B cell (primary cell): ENCODE measurements at regions not wholly inside any gene's neighbourhood (a gene's known extent, or its start where the extent isn't known, plus 50 kb on each side); places are given as distances from the start of the nearest gene placed in this dataset.

Experiments
- ATAC-seq: fragments of 200-7000 bp; cut with Tn5 transposase; one replicate; pipeline ENCODE4 v1.10.0; 2021; ENCODE audit warnings: low read depth, mild to moderate bottlenecking, moderate number of reproducible peaks, moderate library complexity
- CTCF ChIA-PET: fragments of 350-600 bp; sonication (Branson Sonifier 250); formaldehyde crosslinking; loops from one replicate; lab custom pipeline; 2021; ENCODE audit warnings: antibody characterized with exemption, inconsistent platforms; lab: Charles Lee
- POLR2A ChIA-PET: fragments of 350-600 bp; sonication (Branson Sonifier 250); formaldehyde crosslinking; loops from one replicate; lab custom pipeline; 2021; ENCODE audit warnings: antibody characterized with exemption; lab: Charles Lee
- DNase-seq: peaks from one replicate; pipeline ENCODE4 v3.0.0; 2013
- H2AFZ ChIP-seq: 2 replicates; pipeline ENCODE4 v1.6.1; 2012; ENCODE audit warnings: mild to moderate bottlenecking, low read depth, low read length; ENCODE audit not compliant: insufficient read depth, poor library complexity, severe bottlenecking
- H3K27ac ChIP-seq, 2 donors: 1 replicate in 1 of 2; 2 replicates in 1 of 2; pipeline ENCODE4 v1.5.1; 2012 to 2013; ENCODE audit warnings: low read length in 2 of 2, mild to moderate bottlenecking in 2 of 2, moderate library complexity in 1 of 2
- H3K27me3 ChIP-seq, 4 experiments: fragments of 200-600 bp in 1 of 4; sonication (generic) in 1 of 4; replicated peaks in 1 of 4; 1 replicate in 2 of 4; 2 replicates in 2 of 4; pipeline versions ENCODE4 v1.6.1 to v1.7.0; 2013 to 2016; ENCODE audit warnings: low read length in 3 of 4, mild to moderate bottlenecking in 2 of 4, mixed read lengths in 1 of 4, moderate library complexity in 1 of 4; ENCODE audit not compliant: insufficient read depth in 4 of 4, control insufficient read depth in 3 of 4; ENCODE audit errors: control extremely low read depth in 1 of 4
- H3K36me3 ChIP-seq, 2 experiments: replicated peaks in 1 of 2; 1 replicate in 1 of 2; 2 replicates in 1 of 2; pipeline versions ENCODE4 v1.6.1 to v1.7.1; 2013; ENCODE audit warnings: low read length in 1 of 2; ENCODE audit not compliant: insufficient read depth in 2 of 2, control insufficient read depth in 1 of 2; ENCODE audit errors: control extremely low read depth in 1 of 2, extremely low read depth in 1 of 2
- H3K4me1 ChIP-seq, 2 donors: fragments of 200-600 bp in 1 of 2; sonication (generic) in 1 of 2; 1 replicate in 1 of 2; 2 replicates in 1 of 2; pipeline versions ENCODE4 v1.5.1 to v1.6.1; 2013 to 2017; ENCODE audit warnings: low read length in 2 of 2; ENCODE audit not compliant: control insufficient read depth in 2 of 2, insufficient read depth in 2 of 2
- H3K4me2 ChIP-seq: replicated peaks from 2 replicates; pipeline ENCODE3; 2012; ENCODE audit warnings: mild to moderate bottlenecking, low read depth, low read length; ENCODE audit not compliant: poor library complexity, severe bottlenecking
- H3K4me3 ChIP-seq, 5 experiments: fragments of 200-600 bp in 1 of 5; sonication (generic) in 1 of 5; 1 replicate in 3 of 5; 2 replicates in 2 of 5; pipeline versions ENCODE4 v1.5.1 to v1.7.0; 2011 to 2016; ENCODE audit warnings: low read length in 4 of 5, mild to moderate bottlenecking in 4 of 5, low read depth in 2 of 5, control low read depth in 1 of 5, moderate library complexity in 1 of 5; ENCODE audit not compliant: insufficient read depth in 1 of 5; ENCODE audit errors: control extremely low read depth in 1 of 5, extremely low read depth in 1 of 5
- H3K79me2 ChIP-seq: fragments of 200-600 bp; sonication (generic); one replicate; pipeline ENCODE4 v1.6.0; 2016; ENCODE audit warnings: low read length; ENCODE audit not compliant: control insufficient read depth, insufficient read depth
- H3K9ac ChIP-seq: fragments of 200-600 bp; sonication (generic); 2 replicates; pipeline ENCODE4 v1.6.1; 2017; ENCODE audit warnings: mild to moderate bottlenecking, low read length, moderate library complexity
- H3K9me3 ChIP-seq, 3 donors: one replicate each; pipeline versions ENCODE4 v1.6.1 to v1.7.1; 2013; ENCODE audit warnings: low read length in 2 of 3; ENCODE audit not compliant: control insufficient read depth in 2 of 3, insufficient read depth in 1 of 3; ENCODE audit errors: control extremely low read depth in 1 of 3
- H4K20me1 ChIP-seq: 2 replicates; pipeline ENCODE4 v1.6.0; 2012; ENCODE audit warnings: mild to moderate bottlenecking, low read length; ENCODE audit not compliant: insufficient read depth, control insufficient read depth, poor library complexity, severe bottlenecking
- H3K27ac Mint-ChIP-seq: one replicate; pipeline ENCODE4 v1.8.0; 2021; ENCODE audit warnings: mixed read lengths
- H3K27me3 Mint-ChIP-seq: one replicate; pipeline ENCODE4 v1.8.0; 2021; ENCODE audit warnings: mixed read lengths
- H3K4me1 Mint-ChIP-seq: one replicate; pipeline ENCODE4 v1.8.0; 2021; ENCODE audit warnings: mixed read lengths
- H3K4me3 Mint-ChIP-seq: one replicate; pipeline ENCODE4 v1.8.0; 2021; ENCODE audit warnings: mixed read lengths
- H3K9me3 Mint-ChIP-seq: one replicate; pipeline ENCODE4 v1.8.0; 2022; ENCODE audit warnings: mixed read lengths; ENCODE audit not compliant: insufficient read depth
- CTCF ChIP-seq: fragments of 200-600 bp; IDR thresholded peaks from one replicate; pipeline ENCODE4 v1.8.0; 2022; ENCODE audit warnings: antibody characterized with exemption, mild to moderate bottlenecking
- EZH2 ChIP-seq: IDR thresholded peaks from 2 replicates; pipeline ENCODE4 v1.6.1; 2012; ENCODE audit warnings: borderline replicate concordance, low read depth, mild to moderate bottlenecking, moderate library complexity, low read length; ENCODE audit not compliant: insufficient read depth, poor library complexity, severe bottlenecking
- WGBS: methylation state at CpG from one replicate; pipeline ENCODE4 v1.1.5; 2013; ENCODE audit warnings: missing lambda C conversion rate; ENCODE audit not compliant: insufficient coverage; 5-methylcytosine and 5-hydroxymethylcytosine counted together
- intact Hi-C: fragments of 100-400 bp; cut with micrococcal nuclease; formaldehyde crosslinking; loops from one replicate; pipeline ENCODE4 v1.10.0; 2022

- ChIA-PET POLR2A (no interaction called here), CTCF (no interaction called here)
- H3K9me3 Mint-ChIP-seq = no peaks in the 10 kb centered on the region
- H3K4me1 Mint-ChIP-seq = no peaks in the 10 kb centered on the region
- no peak for DNase-seq
- Histone ChIP-seq H3K9me3 (no peaks in the 10 kb centered on the region), H3K36me3 (no peaks in the 10 kb centered on the region), H2AFZ (no peak overlapping the region), H4K20me1 (no peaks in the 10 kb centered on the region), H3K27ac (no peak overlapping the region), H3K4me2 (no peak overlapping the region), H3K27me3 (no peaks in the 10 kb centered on the region), H3K9ac (no peak overlapping the region), H3K4me1 (no peaks in the 10 kb centered on the region), H3K4me3 (no peak overlapping the region), H3K79me2 (no peaks in the 10 kb centered on the region)
- H3K27ac Mint-ChIP-seq = no peak overlapping the region
- H3K27me3 Mint-ChIP-seq = no peaks in the 10 kb centered on the region
- TF ChIP-seq CTCF (no peak), EZH2 (no peak)
- intact Hi-C loops = no loop called here
- ATAC-seq = no peak
- WGBS = no CpG with 5 or more reads among the region's 4 CpGs
- H3K4me3 Mint-ChIP-seq = no peak overlapping the region
Measured at GRCh38 chr13:103430368-103430767, 364.2 kb upstream of the SLC10A2 start.

GRCh38 chr13:103410002-103410401, 343.8 kb upstream of the SLC10A2 start:
- no peak for DNase-seq
- ATAC-seq = no peak
- CTCF ChIA-PET = no interaction called here
- no peaks in the 10 kb centered on the region for H3K9me3 Mint-ChIP-seq
- Histone ChIP-seq H3K4me1 (no peaks in the 10 kb centered on the region), H3K79me2 (no peaks in the 10 kb centered on the region), H4K20me1 (no peaks in the 10 kb centered on the region), H3K27me3 (no peaks in the 10 kb centered on the region), H3K27ac (no peak overlapping the region), H3K9me3 (no peaks in the 10 kb centered on the region), H3K4me2 (no peak overlapping the region), H2AFZ (no peak overlapping the region), H3K36me3 (no peaks in the 10 kb centered on the region), H3K9ac (no peak overlapping the region), H3K4me3 (no peak overlapping the region)
- H3K27me3 Mint-ChIP-seq = no peaks in the 10 kb centered on the region
- POLR2A ChIA-PET = no interaction called here
- intact Hi-C loops = no loop called here
- no peak overlapping the region for H3K27ac Mint-ChIP-seq
- H3K4me1 Mint-ChIP-seq = no peaks in the 10 kb centered on the region
- WGBS = 17% methylated on average over 1 of the region's 4 CpGs
- no peak overlapping the region for H3K4me3 Mint-ChIP-seq
- TF ChIP-seq CTCF (no peak), EZH2 (no peak)
